Stimulated activated naive CD4-positive, alpha-beta T cell (primary cell): ENCODE measurements at regions not wholly inside any gene's neighbourhood (a gene's known extent, or its start where the extent isn't known, plus 50 kb on each side); places are given as distances from the start of the nearest gene placed in this dataset.
"Not testable (repeated sequence)": the region's sequence is repeated elsewhere in the genome, so short reads cannot be mapped to it uniquely, and the experiment has no call there.

ENCODE experiments used
- DNase-seq, 6 experiments: peaks; one replicate each; lab custom pipeline; 2025; lab: John Stamatoyannopoulos, UW

- DNase-seq = no peak
Observed at GRCh38 chr1:80646053-80646452, 1154.7 kb upstream of the ADGRL2 start.

- DNase-seq = no peak
Observed at GRCh38 chr1:80645621-80646020, 1155.1 kb upstream of the ADGRL2 start.

GRCh38 chr1:80640978-80641377 lies 1159.8 kb upstream of the ADGRL2 start:
- no peak for DNase-seq

GRCh38 chr1:80639777-80640533 lies 1160.8 kb upstream of the ADGRL2 start:
- DNase-seq = no peak

GRCh38 chr1:80633947-80634706 lies 1166.6 kb upstream of the ADGRL2 start:
- no peak for DNase-seq

- DNase-seq = no peak
Observed at GRCh38 chr1:80632284-80632683, 1168.5 kb upstream of the ADGRL2 start.

- DNase-seq = no peak
Observed at GRCh38 chr1:80629304-80629837, 1171.4 kb upstream of the ADGRL2 start.

- DNase-seq = no peak
Observed at GRCh38 chr1:80624682-80625081, 1176.1 kb upstream of the ADGRL2 start.

GRCh38 chr1:80607064-80607463 lies 1193.7 kb upstream of the ADGRL2 start:
- no peak for DNase-seq

GRCh38 chr1:80594013-80594412 lies 1206.7 kb upstream of the ADGRL2 start:
- no peak for DNase-seq

GRCh38 chr1:80593197-80593596 lies 1207.5 kb upstream of the ADGRL2 start:
- DNase-seq = no peak

GRCh38 chr1:80582980-80583379 lies 1217.8 kb upstream of the ADGRL2 start:
- DNase-seq = no peak

- DNase-seq = no peak
Observed at GRCh38 chr1:80579055-80579454, 1221.7 kb upstream of the ADGRL2 start.

- no peak for DNase-seq
Observed at GRCh38 chr1:80566867-80567266, 1233.9 kb upstream of the ADGRL2 start.

GRCh38 chr1:80566123-80566522 lies 1234.6 kb upstream of the ADGRL2 start:
- DNase-seq = no peak

- no peak for DNase-seq
Observed at GRCh38 chr1:80565406-80565805, 1235.3 kb upstream of the ADGRL2 start.

- DNase-seq = no peak
Observed at GRCh38 chr1:80542231-80542630, 1258.5 kb upstream of the ADGRL2 start.

GRCh38 chr1:80540596-80540995 lies 1260.1 kb upstream of the ADGRL2 start:
- DNase-seq = no peak

GRCh38 chr1:80540149-80540548 lies 1260.6 kb upstream of the ADGRL2 start:
- no peak for DNase-seq

GRCh38 chr1:80539298-80539697 lies 1261.4 kb upstream of the ADGRL2 start:
- DNase-seq = not testable (repeated sequence)

GRCh38 chr1:80536461-80536860 lies 1264.3 kb upstream of the ADGRL2 start:
- no peak for DNase-seq

GRCh38 chr1:80535466-80535865 lies 1265.3 kb upstream of the ADGRL2 start:
- no peak for DNase-seq
